Vagina (tissue), 2 donors: ENCODE measurements at regions not wholly inside any gene's neighbourhood (a gene's known extent, or its start where the extent isn't known, plus 50 kb on each side); places are given as distances from the start of the nearest gene placed in this dataset.

Experiments used
- POLR2A ChIP-seq, 2 donors: fragments of 450-650 bp; IDR thresholded peaks; one replicate each; pipeline ENCODE4 v1.6.1; 2017; ENCODE audit warnings: antibody characterized with exemption in 2 of 2, mild to moderate bottlenecking in 2 of 2, moderate library complexity in 2 of 2
- TF ChIP-seq, protein P1 (sequence below), 3 experiments: fragments of 450-650 bp in 2 of 3; fragments of 200-600 bp in 1 of 3; sonication (generic) in 1 of 3; IDR thresholded peaks; one replicate each; pipeline ENCODE4 v1.5.1; 2017 to 2019; ENCODE audit warnings: antibody characterized with exemption in 3 of 3, mild to moderate bottlenecking in 2 of 3, moderate library complexity in 2 of 3

GRCh38 chr13:39273953-39274738, 235.9 kb downstream of the NHLRC3 start:
- TF ChIP-seq POLR2A (IDR thresholded peaks at IDR 0.05) = no peak
- TF ChIP-seq, protein P1, sequence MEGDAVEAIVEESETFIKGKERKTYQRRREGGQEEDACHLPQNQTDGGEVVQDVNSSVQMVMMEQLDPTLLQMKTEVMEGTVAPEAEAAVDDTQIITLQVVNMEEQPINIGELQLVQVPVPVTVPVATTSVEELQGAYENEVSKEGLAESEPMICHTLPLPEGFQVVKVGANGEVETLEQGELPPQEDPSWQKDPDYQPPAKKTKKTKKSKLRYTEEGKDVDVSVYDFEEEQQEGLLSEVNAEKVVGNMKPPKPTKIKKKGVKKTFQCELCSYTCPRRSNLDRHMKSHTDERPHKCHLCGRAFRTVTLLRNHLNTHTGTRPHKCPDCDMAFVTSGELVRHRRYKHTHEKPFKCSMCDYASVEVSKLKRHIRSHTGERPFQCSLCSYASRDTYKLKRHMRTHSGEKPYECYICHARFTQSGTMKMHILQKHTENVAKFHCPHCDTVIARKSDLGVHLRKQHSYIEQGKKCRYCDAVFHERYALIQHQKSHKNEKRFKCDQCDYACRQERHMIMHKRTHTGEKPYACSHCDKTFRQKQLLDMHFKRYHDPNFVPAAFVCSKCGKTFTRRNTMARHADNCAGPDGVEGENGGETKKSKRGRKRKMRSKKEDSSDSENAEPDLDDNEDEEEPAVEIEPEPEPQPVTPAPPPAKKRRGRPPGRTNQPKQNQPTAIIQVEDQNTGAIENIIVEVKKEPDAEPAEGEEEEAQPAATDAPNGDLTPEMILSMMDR (IDR thresholded peaks at IDR 0.05) = no peak
